H1 (cell line): ENCODE measurements at regions not wholly inside any gene's neighbourhood (a gene's known extent, or its start where the extent isn't known, plus 50 kb on each side); places are given as distances from the start of the nearest gene placed in this dataset.

Source experiments
- CTCF ChIA-PET: fragments of 300-600 bp; sonication (Branson Sonifier 250); formaldehyde crosslinking; loops from one replicate; lab custom pipeline; 2021; ENCODE audit not compliant: partially characterized antibody; lab: Charles Lee
- POLR2A ChIA-PET: fragments of 300-600 bp; sonication (Branson Sonifier 250); formaldehyde crosslinking; loops from one replicate; lab custom pipeline; 2021; ENCODE audit warnings: inconsistent platforms; ENCODE audit not compliant: partially characterized antibody; lab: Charles Lee
- DNase-seq, 2 experiments: peaks; one replicate each; pipeline versions ENCODE4 v3.0.0 to v3.0.0-alpha.2; 2010 to 2022; ENCODE audit warnings: low spot score in 2 of 2, low read depth in 1 of 2, mixed read lengths in 1 of 2
- FAIRE-seq: peaks from 2 replicates; lab custom pipeline; 2011; peaks lifted over from hg19 to GRCh38; lab: Jason Lieb, UNC
- H2AFZ ChIP-seq: 2 replicates; pipeline ENCODE4 v1.8.1; 2012; ENCODE audit warnings: low read length, inconsistent platforms
- H2AK5ac ChIP-seq: 2 replicates; pipeline ENCODE4 v1.6.1; 2013; ENCODE audit warnings: low read depth, low read length
- H2BK120ac ChIP-seq: replicated peaks from 2 replicates; pipeline ENCODE3; 2013; ENCODE audit warnings: low read depth, low read length, inconsistent platforms
- H2BK12ac ChIP-seq: 2 replicates; pipeline ENCODE4 v1.6.1; 2013; ENCODE audit warnings: low read depth, low read length
- H2BK15ac ChIP-seq: 2 replicates; pipeline ENCODE4 v1.6.1; 2013; ENCODE audit warnings: low read length
- H2BK20ac ChIP-seq: 2 replicates; pipeline ENCODE4 v1.6.1; 2013; ENCODE audit warnings: low read length
- H2BK5ac ChIP-seq: 2 replicates; pipeline ENCODE4 v1.6.1; 2013; ENCODE audit warnings: low read depth, low read length
- H3K14ac ChIP-seq: 2 replicates; pipeline ENCODE4 v1.6.1; 2013; ENCODE audit warnings: inconsistent platforms; ENCODE audit not compliant: insufficient read length
- H3K18ac ChIP-seq: 2 replicates; pipeline ENCODE4 v1.6.1; 2013; ENCODE audit warnings: low read length; ENCODE audit errors: extremely low read depth
- H3K23ac ChIP-seq: 2 replicates; pipeline ENCODE4 v1.6.1; 2013; ENCODE audit warnings: inconsistent platforms; ENCODE audit not compliant: insufficient read length
- H3K23me2 ChIP-seq: 2 replicates; pipeline ENCODE4 v1.6.1; 2013; ENCODE audit warnings: low read depth, low read length
- H3K27ac ChIP-seq: 2 replicates; pipeline ENCODE4 v1.6.1; 2011; ENCODE audit warnings: low read depth, low read length, inconsistent platforms
- H3K27me3 ChIP-seq, 4 experiments: replicated peaks in 1 of 4; 1 replicate in 1 of 4; 2 replicates in 3 of 4; pipeline versions ENCODE4 v1.6.1 to v1.8.1; 2011 to 2013; ENCODE audit warnings: low read length in 3 of 4, mild to moderate bottlenecking in 3 of 4, inconsistent platforms in 2 of 4, mixed read lengths in 2 of 4, moderate library complexity in 1 of 4; ENCODE audit not compliant: control insufficient read depth in 3 of 4, insufficient read depth in 3 of 4; ENCODE audit errors: extremely low read depth in 1 of 4
- H3K36me3 ChIP-seq, 4 experiments: 2 replicates each; pipeline versions ENCODE4 v1.6.1 to v1.8.1; 2011 to 2013; ENCODE audit warnings: mild to moderate bottlenecking in 4 of 4, low read length in 3 of 4, moderate library complexity in 2 of 4, control low read depth in 1 of 4, inconsistent platforms in 1 of 4; ENCODE audit not compliant: insufficient read depth in 4 of 4, control insufficient read depth in 2 of 4
- H3K4ac ChIP-seq: replicated peaks from 2 replicates; pipeline ENCODE3; 2013; ENCODE audit warnings: low read length, low read depth, mixed read lengths, inconsistent platforms; ENCODE audit not compliant: insufficient read length
- H3K4me1 ChIP-seq, 4 experiments: replicated peaks in 1 of 4; 1 replicate in 1 of 4; 2 replicates in 3 of 4; pipeline versions ENCODE4 v1.6.1 to v1.8.1; 2011 to 2013; ENCODE audit warnings: low read length in 3 of 4, inconsistent platforms in 2 of 4, mixed read lengths in 1 of 4; ENCODE audit not compliant: insufficient read depth in 4 of 4, control insufficient read depth in 3 of 4
- H3K4me2 ChIP-seq, 2 experiments: 2 replicates each; pipeline versions ENCODE4 v1.6.1 to v1.8.1; 2011 to 2013; ENCODE audit warnings: low read depth in 2 of 2, low read length in 2 of 2, control low read depth in 1 of 2, inconsistent platforms in 1 of 2, mild to moderate bottlenecking in 1 of 2; ENCODE audit not compliant: insufficient read depth in 1 of 2
- H3K4me3 ChIP-seq, 4 experiments: fragments of 200-600, 300-600 bp in 1 of 4; sonication (generic), shearing (Covaris generic), sonication (Bioruptor Twin) in 1 of 4; 2 replicates each; pipeline versions ENCODE4 v1.5.1 to v1.8.1; 2011 to 2016; ENCODE audit warnings: low read length in 4 of 4, low read depth in 3 of 4, control low read depth in 2 of 4, inconsistent platforms in 2 of 4, mild to moderate bottlenecking in 2 of 4, mixed read lengths in 1 of 4, moderate library complexity in 1 of 4; ENCODE audit not compliant: insufficient read depth in 2 of 4; ENCODE audit errors: extremely low read depth in 1 of 4
- H3K56ac ChIP-seq: replicated peaks from 2 replicates; pipeline ENCODE3; 2013; ENCODE audit warnings: low read depth, mild to moderate bottlenecking, mixed read lengths, low read length, inconsistent platforms; ENCODE audit not compliant: insufficient read length
- H3K79me1 ChIP-seq: 2 replicates; pipeline ENCODE4 v1.6.1; 2013; ENCODE audit warnings: low read depth, low read length, control low read depth
- H3K79me2 ChIP-seq, 2 experiments: 2 replicates each; pipeline versions ENCODE4 v1.6.1 to v1.8.1; 2012 to 2013; ENCODE audit warnings: low read length in 2 of 2, mild to moderate bottlenecking in 2 of 2, inconsistent platforms in 1 of 2; ENCODE audit not compliant: insufficient read depth in 2 of 2, control insufficient read depth in 1 of 2
- H3K9ac ChIP-seq, 4 experiments: replicated peaks in 1 of 4; 1 replicate in 1 of 4; 2 replicates in 3 of 4; pipeline versions ENCODE4 v1.6.1 to v1.8.1; 2011 to 2013; ENCODE audit warnings: low read depth in 3 of 4, low read length in 3 of 4, control low read depth in 2 of 4, mild to moderate bottlenecking in 2 of 4, moderate library complexity in 2 of 4, inconsistent platforms in 1 of 4; ENCODE audit errors: extremely low read depth in 1 of 4
- H3K9me3 ChIP-seq, 2 experiments: 2 replicates each; pipeline versions ENCODE4 v1.6.1 to v1.8.1; 2012 to 2013; ENCODE audit warnings: mild to moderate bottlenecking in 2 of 2, moderate library complexity in 2 of 2, control low read depth in 1 of 2, inconsistent platforms in 1 of 2, low read depth in 1 of 2, low read length in 1 of 2, mixed read lengths in 1 of 2; ENCODE audit not compliant: insufficient read depth in 2 of 2
- H4K20me1 ChIP-seq, 2 experiments: replicated peaks in 1 of 2; 2 replicates each; pipeline versions ENCODE3 to v1.8.1; 2011 to 2013; ENCODE audit warnings: inconsistent platforms in 2 of 2, low read length in 2 of 2, mild to moderate bottlenecking in 1 of 2; ENCODE audit not compliant: insufficient read depth in 2 of 2, control insufficient read depth in 1 of 2
- H4K5ac ChIP-seq: 2 replicates; pipeline ENCODE4 v1.6.1; 2013; ENCODE audit warnings: low read length, low read depth, mixed read lengths, inconsistent platforms; ENCODE audit not compliant: insufficient read length
- H4K8ac ChIP-seq: 2 replicates; pipeline ENCODE4 v1.8.0; 2013; ENCODE audit warnings: mild to moderate bottlenecking, moderate library complexity, low read length, inconsistent platforms; ENCODE audit not compliant: insufficient read depth; ENCODE audit errors: extremely low read depth
- H4K91ac ChIP-seq: replicated peaks from 2 replicates; pipeline ENCODE3; 2013; ENCODE audit warnings: low read length, mixed read lengths, inconsistent platforms; ENCODE audit not compliant: insufficient read length
- BACH1 ChIP-seq: IDR thresholded peaks from 2 replicates; pipeline ENCODE4 v1.6.1; 2012; ENCODE audit warnings: low read length, improper control_type of control experiment
- CBX5 ChIP-seq: fragments of 300-800, 300-1000 bp; sonication (generic); IDR thresholded peaks from 2 replicates; pipeline ENCODE4 v1.7.1; 2016; ENCODE audit warnings: antibody characterized with exemption, low read length, low read depth
- EGR1 ChIP-seq: IDR thresholded peaks from 2 replicates; pipeline ENCODE4 v1.6.1; 2011; ENCODE audit warnings: low read depth, low read length, borderline replicate concordance
- EP300 ChIP-seq, 2 experiments: IDR thresholded peaks; 1 replicate in 1 of 2; 2 replicates in 1 of 2; pipeline ENCODE4 v1.6.1; 2011 to 2012; ENCODE audit warnings: low read depth in 2 of 2, low read length in 2 of 2, mild to moderate bottlenecking in 2 of 2, borderline replicate concordance in 1 of 2, inconsistent platforms in 1 of 2, moderate library complexity in 1 of 2
- EZH2 ChIP-seq: fragments of 200-600 bp; sonication (generic); IDR thresholded peaks from 2 replicates; pipeline ENCODE4 v1.7.1; 2012; ENCODE audit warnings: low read depth, mild to moderate bottlenecking, moderate library complexity, low read length, inconsistent platforms; ENCODE audit not compliant: severe bottlenecking
- HDAC2 ChIP-seq, 2 experiments: fragments of 300-600 bp in 1 of 2; sonication (generic) in 1 of 2; IDR thresholded peaks; 2 replicates each; pipeline ENCODE4 v1.6.1; 2011 to 2012; ENCODE audit warnings: low read depth in 2 of 2, low read length in 2 of 2, mild to moderate bottlenecking in 2 of 2, moderate library complexity in 2 of 2, borderline replicate concordance in 1 of 2, inconsistent platforms in 1 of 2
- KDM4A ChIP-seq: IDR thresholded peaks from one replicate; pipeline ENCODE4 v1.7.1; 2012; ENCODE audit warnings: low read depth, mild to moderate bottlenecking, moderate library complexity, low read length, inconsistent platforms; ENCODE audit not compliant: severe bottlenecking
- POU5F1 ChIP-seq: IDR thresholded peaks from 2 replicates; pipeline ENCODE4 v1.6.1; 2011; ENCODE audit warnings: low read depth, mild to moderate bottlenecking, low read length, moderate library complexity
- SIX5 ChIP-seq: IDR thresholded peaks from 2 replicates; pipeline ENCODE4 v1.6.1; 2011; ENCODE audit warnings: mild to moderate bottlenecking, low read depth, low read length
- SP4 ChIP-seq: IDR thresholded peaks from 2 replicates; pipeline ENCODE4 v1.6.1; 2012; ENCODE audit warnings: low read length, inconsistent platforms
- WGBS, 2 experiments: shearing (Covaris generic) in 1 of 2; methylation state at CpG; one replicate each; pipeline versions ENCODE4 v1.1.6 to v1.1.7; 2013 to 2015; ENCODE audit warnings: low lambda C conversion rate in 2 of 2, mixed read lengths in 2 of 2, inconsistent platforms in 1 of 2, low coverage in 1 of 2, missing lambda C conversion rate in 1 of 2; ENCODE audit not compliant: insufficient replicate concordance in 2 of 2, insufficient coverage in 1 of 2, insufficient read length in 1 of 2; ENCODE audit errors: extremely low coverage in 1 of 2, missing lambda C conversion rate in 1 of 2; 5-methylcytosine and 5-hydroxymethylcytosine counted together
- TF ChIP-seq, protein P1 (sequence below): IDR thresholded peaks from 2 replicates; pipeline ENCODE4 v1.6.1; 2011; ENCODE audit warnings: low read depth, mild to moderate bottlenecking, low read length; ENCODE audit not compliant: insufficient read depth
- TF ChIP-seq, protein P2 (sequence below): IDR thresholded peaks from 2 replicates; pipeline ENCODE4 v1.6.1; 2012; ENCODE audit warnings: low read length, inconsistent platforms

DNA sequence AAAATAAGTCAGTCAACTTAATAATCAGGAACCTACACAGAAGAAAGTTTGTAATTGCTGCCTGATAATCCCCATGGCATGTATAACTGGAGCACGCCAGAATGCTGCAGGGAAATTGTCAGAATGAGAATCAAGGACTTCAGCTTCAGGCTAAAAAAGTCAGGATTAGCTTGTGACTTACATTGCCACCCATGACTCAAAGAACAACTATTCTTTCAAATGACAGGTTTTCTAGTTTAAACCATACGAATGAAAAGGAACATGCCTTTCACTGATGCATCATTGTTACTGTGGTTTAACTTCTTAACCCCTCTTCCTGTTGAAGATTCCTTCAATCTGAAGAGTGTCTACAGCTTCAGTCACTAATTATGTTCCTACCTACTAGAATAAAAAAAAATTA lies 112.4 kb downstream of the ISL1 start:
- Histone ChIP-seq H3K27me3 (no peaks in the 10 kb centered on the region), H3K23me2 (no peaks in the 10 kb centered on the region; the same call in 1 of the 2 replicates), H3K23ac (no peak overlapping the region), H3K4me2 (no peak overlapping the region), H3K56ac (no peak overlapping the region), H3K27ac (no peak overlapping the region), H2BK120ac (no peak overlapping the region), H2AFZ (no peak overlapping the region), H3K4me3 (no peak overlapping the region), H2BK15ac (no peak overlapping the region), H4K91ac (no peak overlapping the region), H4K20me1 (no peaks in the 10 kb centered on the region), H3K79me1 (no peaks in the 10 kb centered on the region), H3K9me3 (no peaks in the 10 kb centered on the region), H3K18ac (no peak overlapping the region), H2BK5ac (no peak overlapping the region), H2BK12ac (no peak overlapping the region), H3K36me3 (no peaks in the 10 kb centered on the region), H3K4ac (no peak overlapping the region), H3K9ac (no peak overlapping the region), H3K79me2 (no peaks in the 10 kb centered on the region), H2AK5ac (no peak overlapping the region), H4K5ac (no peak overlapping the region), H4K8ac (no peak overlapping the region), H3K4me1 (no peaks in the 10 kb centered on the region), H2BK20ac (no peak overlapping the region), H3K14ac (no peak overlapping the region)
- CTCF ChIA-PET, result no interaction called here
- no peak for DNase-seq
- FAIRE-seq, result no peak
- WGBS, 2 experiments, result 76% methylated on average over 2 of the region's 2 CpGs; no CpG with 5 or more reads in 1 of the 2 experiments
- POLR2A ChIA-PET, result no interaction called here
- TF ChIP-seq SIX5 (no peak), EGR1 (no peak), EZH2 (no peak), HDAC2 (IDR thresholded peaks at IDR 0.05; ENCODE audit: borderline replicate concordance in 1 of 2, low read depth in 2 of 2, low read length in 2 of 2) (no peak), POU5F1 (no peak), EP300 (IDR thresholded peaks at IDR 0.05; ENCODE audit: borderline replicate concordance in 1 of 2, low read depth in 2 of 2, low read length in 2 of 2) (no peak), SP4 (no peak), CBX5 (no peak), KDM4A (no peak), BACH1 (no peak)
- TF ChIP-seq, protein P1, sequence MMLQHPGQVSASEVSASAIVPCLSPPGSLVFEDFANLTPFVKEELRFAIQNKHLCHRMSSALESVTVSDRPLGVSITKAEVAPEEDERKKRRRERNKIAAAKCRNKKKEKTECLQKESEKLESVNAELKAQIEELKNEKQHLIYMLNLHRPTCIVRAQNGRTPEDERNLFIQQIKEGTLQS, result no peak
- TF ChIP-seq, protein P2, sequence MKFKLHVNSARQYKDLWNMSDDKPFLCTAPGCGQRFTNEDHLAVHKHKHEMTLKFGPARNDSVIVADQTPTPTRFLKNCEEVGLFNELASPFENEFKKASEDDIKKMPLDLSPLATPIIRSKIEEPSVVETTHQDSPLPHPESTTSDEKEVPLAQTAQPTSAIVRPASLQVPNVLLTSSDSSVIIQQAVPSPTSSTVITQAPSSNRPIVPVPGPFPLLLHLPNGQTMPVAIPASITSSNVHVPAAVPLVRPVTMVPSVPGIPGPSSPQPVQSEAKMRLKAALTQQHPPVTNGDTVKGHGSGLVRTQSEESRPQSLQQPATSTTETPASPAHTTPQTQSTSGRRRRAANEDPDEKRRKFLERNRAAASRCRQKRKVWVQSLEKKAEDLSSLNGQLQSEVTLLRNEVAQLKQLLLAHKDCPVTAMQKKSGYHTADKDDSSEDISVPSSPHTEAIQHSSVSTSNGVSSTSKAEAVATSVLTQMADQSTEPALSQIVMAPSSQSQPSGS, result no peak
